ENCODE measurements at regions not wholly inside any gene's neighbourhood (a gene's known extent, or its start where the extent isn't known, plus 50 kb on each side); places are given as distances from the start of the nearest gene placed in this dataset.
"Not testable (repeated sequence)": the region's sequence is repeated elsewhere in the genome, so short reads cannot be mapped to it uniquely, and the experiment has no call there.

DNA sequence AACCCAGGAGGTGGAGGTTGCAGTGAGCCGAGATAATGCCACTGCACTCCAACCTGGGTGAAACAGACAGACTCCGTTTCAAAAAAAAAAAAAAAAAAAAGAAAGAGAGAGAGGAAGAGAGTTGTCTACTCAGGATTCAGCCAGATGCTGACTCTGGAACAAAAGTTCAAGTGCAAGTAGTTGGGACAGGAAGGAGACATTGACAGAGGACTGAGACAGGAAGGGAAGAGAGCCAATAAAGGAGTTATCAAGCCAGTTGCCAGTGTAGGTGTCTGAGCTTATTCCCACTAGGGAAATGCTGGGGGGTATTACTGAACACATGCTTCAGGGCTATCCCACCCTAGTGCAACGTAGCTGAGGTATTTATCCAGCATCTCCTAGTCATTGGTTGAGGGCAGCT lies 147.7 kb upstream of the SLC1A3 start:
- DNase-seq (no peak), ATAC-seq (peak; percentile 24 to 58 (median 43))
- no peak overlapping the region for H3K27ac ChIP-seq
- H3K27me3 ChIP-seq, result no peaks in the 10 kb centered on the region
- no CpG with 5 or more reads among the region's 3 CpGs for WGBS (ENCODE audit: insufficient coverage, low coverage, low lambda C conversion rate, missing lambda C conversion rate)
- intact Hi-C loops (cut with DNase I), result no loop called here
- no peaks in the 10 kb centered on the region for H3K4me1 ChIP-seq
- no peak overlapping the region for H3K4me3 ChIP-seq
- H3K9me3 ChIP-seq, result no peaks in the 10 kb centered on the region
- no peaks in the 10 kb centered on the region for H3K36me3 ChIP-seq
- no peak for TF ChIP-seq POLR2A (IDR thresholded peaks at IDR 0.05)
- TF ChIP-seq, protein P1, sequence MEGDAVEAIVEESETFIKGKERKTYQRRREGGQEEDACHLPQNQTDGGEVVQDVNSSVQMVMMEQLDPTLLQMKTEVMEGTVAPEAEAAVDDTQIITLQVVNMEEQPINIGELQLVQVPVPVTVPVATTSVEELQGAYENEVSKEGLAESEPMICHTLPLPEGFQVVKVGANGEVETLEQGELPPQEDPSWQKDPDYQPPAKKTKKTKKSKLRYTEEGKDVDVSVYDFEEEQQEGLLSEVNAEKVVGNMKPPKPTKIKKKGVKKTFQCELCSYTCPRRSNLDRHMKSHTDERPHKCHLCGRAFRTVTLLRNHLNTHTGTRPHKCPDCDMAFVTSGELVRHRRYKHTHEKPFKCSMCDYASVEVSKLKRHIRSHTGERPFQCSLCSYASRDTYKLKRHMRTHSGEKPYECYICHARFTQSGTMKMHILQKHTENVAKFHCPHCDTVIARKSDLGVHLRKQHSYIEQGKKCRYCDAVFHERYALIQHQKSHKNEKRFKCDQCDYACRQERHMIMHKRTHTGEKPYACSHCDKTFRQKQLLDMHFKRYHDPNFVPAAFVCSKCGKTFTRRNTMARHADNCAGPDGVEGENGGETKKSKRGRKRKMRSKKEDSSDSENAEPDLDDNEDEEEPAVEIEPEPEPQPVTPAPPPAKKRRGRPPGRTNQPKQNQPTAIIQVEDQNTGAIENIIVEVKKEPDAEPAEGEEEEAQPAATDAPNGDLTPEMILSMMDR (IDR thresholded peaks at IDR 0.05), result no peak

DNA sequence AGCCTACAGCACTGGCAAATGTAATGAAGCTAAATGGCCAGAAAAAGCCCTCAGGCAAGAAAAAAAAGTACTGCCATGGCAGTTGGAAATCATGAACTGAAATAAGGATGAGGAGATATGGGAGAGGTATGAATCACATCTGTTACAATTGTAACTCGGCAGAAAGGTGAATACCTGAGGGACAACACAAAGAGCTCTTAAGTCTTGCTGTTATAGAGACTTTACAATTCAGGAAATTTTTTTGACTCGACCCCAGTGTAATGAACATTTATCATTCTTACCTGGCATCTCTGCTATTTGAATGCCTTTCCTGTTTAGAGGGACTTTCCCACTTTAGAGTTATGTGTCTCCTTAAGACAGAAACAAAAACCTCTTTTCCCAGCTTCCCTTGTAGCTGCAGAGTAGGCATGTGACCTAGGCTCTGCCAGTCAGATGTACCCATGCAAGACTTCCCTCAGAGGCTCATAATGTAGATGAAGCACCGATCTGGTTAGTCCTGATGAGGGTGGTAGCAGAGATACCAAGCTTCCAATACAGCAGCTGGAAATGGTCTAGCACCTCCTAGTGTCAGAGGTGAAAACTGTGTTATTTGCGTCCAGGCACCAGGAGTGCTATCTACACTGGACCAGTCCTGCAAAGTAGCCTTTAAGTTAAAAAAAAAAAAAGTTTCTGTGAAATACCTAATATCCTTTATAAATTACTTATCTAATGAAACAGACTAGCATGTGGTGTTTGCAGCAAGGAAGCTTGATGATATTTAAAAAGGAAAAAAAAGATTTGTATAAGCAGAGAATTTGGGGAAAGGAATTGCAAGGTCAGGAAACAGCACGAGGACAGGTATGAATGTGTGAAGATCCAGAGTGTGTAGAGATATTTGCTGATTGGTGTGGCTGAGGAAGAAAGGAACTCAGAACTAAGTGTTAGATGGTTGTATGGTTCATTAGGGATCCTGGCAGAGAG lies 146.9 kb upstream of the SLC1A3 start:
- 51% methylated on average over 5 of the region's 5 CpGs for WGBS (ENCODE audit: insufficient coverage, low coverage, low lambda C conversion rate, missing lambda C conversion rate)
- ATAC-seq, result peak; percentile 35 to 59 (median 38)
- no peak for TF ChIP-seq POLR2A (IDR thresholded peaks at IDR 0.05)
- TF ChIP-seq, protein P1 (IDR thresholded peaks at IDR 0.05), result peak in 2 of 4 donors; percentile 26 to 37

GRCh38 chr5:36462295-36463021 lies 143.9 kb upstream of the SLC1A3 start:
- DNase-seq (no peak), ATAC-seq (no peak)
- Histone ChIP-seq H3K36me3 (no peaks in the 10 kb centered on the region), H3K4me1 (no peaks in the 10 kb centered on the region), H3K9me3 (no peaks in the 10 kb centered on the region), H3K4me3 (no peak overlapping the region), H3K27me3 (no peaks in the 10 kb centered on the region), H3K27ac (no peak overlapping the region)
- intact Hi-C loops (cut with DNase I), result no loop called here
- TF ChIP-seq POLR2A (IDR thresholded peaks at IDR 0.05), result no peak
- TF ChIP-seq, protein P1 (IDR thresholded peaks at IDR 0.05), result no peak
- 58% methylated on average over 5 of the region's 5 CpGs for WGBS (ENCODE audit: insufficient coverage, low coverage, low lambda C conversion rate, missing lambda C conversion rate)

More for the DNA sequence above, 146.9 kb upstream of the SLC1A3 start:
- intact Hi-C loops (cut with DNase I), result no loop called here
- no peak for DNase-seq
- Histone ChIP-seq H3K36me3 (no peaks in the 10 kb centered on the region), H3K27ac (no peak overlapping the region), H3K4me1 (no peaks in the 10 kb centered on the region), H3K27me3 (no peaks in the 10 kb centered on the region), H3K4me3 (no peak overlapping the region), H3K9me3 (no peaks in the 10 kb centered on the region)

DNA sequence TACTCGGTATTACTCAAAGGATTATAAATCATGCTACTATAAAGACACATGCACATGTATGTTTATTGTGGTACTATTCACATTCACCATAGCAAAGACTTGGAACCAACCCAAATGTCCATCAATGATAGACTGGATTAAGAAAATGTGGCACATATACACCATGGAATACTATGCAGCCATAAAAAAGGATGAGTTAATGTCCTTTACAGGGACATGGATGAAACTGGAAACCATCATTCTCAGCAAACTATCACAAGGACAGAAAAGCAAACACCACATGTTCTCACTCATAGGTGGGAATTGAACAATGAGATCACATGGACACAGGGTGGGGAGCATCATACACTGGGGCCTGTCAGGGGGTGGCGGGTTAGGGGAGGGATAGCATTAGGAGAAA lies 130.5 kb upstream of the SLC1A3 start:
- DNase-seq; H3K4me1 ChIP-seq; H3K27me3 ChIP-seq; H3K9me3 ChIP-seq; H3K27ac ChIP-seq; ATAC-seq; intact Hi-C loops (cut with DNase I); H3K36me3 ChIP-seq; H3K4me3 ChIP-seq: not testable (repeated sequence)
- WGBS (ENCODE audit: insufficient coverage, low coverage, low lambda C conversion rate, missing lambda C conversion rate), result 70% methylated on average over 2 of the region's 2 CpGs
